ENCODE measurements at regions not wholly inside any gene's neighbourhood (a gene's known extent, or its start where the extent isn't known, plus 50 kb on each side); places are given as distances from the start of the nearest gene placed in this dataset.

GRCh38 chr11:70699294-70700221 lies 301.2 kb downstream of the CTTN start:
- 0 out of 2 replicates have a peak, but pooled peaks cover 2% of the 10 kb centered on the region for H3K36me3 ChIP-seq (ENCODE audit: control insufficient read depth, insufficient read depth, low read length)
- TF ChIP-seq CTCF (IDR thresholded peaks at IDR 0.05; ENCODE audit: insufficient read depth in 1 of 2, low read depth in 1 of 2, low read length in 1 of 2, severe bottlenecking in 1 of 2, unreplicated experiment in 1 of 2), result no peak
- H3K27me3 ChIP-seq (replicated peaks; ENCODE audit: control insufficient read depth, insufficient read depth, low read length), result no peaks in the 10 kb centered on the region
- no peaks in the 10 kb centered on the region for H3K9me3 ChIP-seq
- H3K9me3 Mint-ChIP-seq (ENCODE audit: unreplicated experiment), result no peaks in the 10 kb centered on the region
- H3K36me3 Mint-ChIP-seq (ENCODE audit: insufficient read depth, unreplicated experiment), result peaks cover 45% of the 10 kb centered on the region
- no peak overlapping the region for H3K4me3 Mint-ChIP-seq (ENCODE audit: unreplicated experiment)
- H3K4me1 ChIP-seq, result no peaks in the 10 kb centered on the region
- H3K4me3 ChIP-seq (ENCODE audit: low read depth, low read length), result no peak overlapping the region
- no peak overlapping the region for H3K27ac Mint-ChIP-seq (ENCODE audit: unreplicated experiment)
- ChIA-PET CTCF (no interaction called here), POLR2A (no interaction called here)
- intact Hi-C loops (cut with micrococcal nuclease; ENCODE audit: unreplicated experiment), result no loop called here
- H3K4me1 Mint-ChIP-seq (ENCODE audit: low read depth, unreplicated experiment), result no peaks in the 10 kb centered on the region
- DNase-seq, result no peak
- H3K27me3 Mint-ChIP-seq (ENCODE audit: insufficient read depth, unreplicated experiment), result no peaks in the 10 kb centered on the region
- BruUV-seq (replicated peaks), result no TSS peak

GRCh38 chr11:70700453-70700852 lies 302.1 kb downstream of the CTTN start:
- Histone ChIP-seq H3K36me3 (ENCODE audit: control insufficient read depth, insufficient read depth, low read length) (0 out of 2 replicates have a peak, but pooled peaks cover 2% of the 10 kb centered on the region), H3K4me3 (ENCODE audit: low read depth, low read length) (no peak overlapping the region), H3K9me3 (no peaks in the 10 kb centered on the region), H3K4me1 (no peaks in the 10 kb centered on the region), H3K27me3 (replicated peaks; ENCODE audit: control insufficient read depth, insufficient read depth, low read length) (no peaks in the 10 kb centered on the region)
- no TSS peak for BruUV-seq (replicated peaks)
- Mint-ChIP-seq H3K36me3 (ENCODE audit: insufficient read depth, unreplicated experiment) (peaks cover 39% of the 10 kb centered on the region), H3K4me1 (ENCODE audit: low read depth, unreplicated experiment) (no peaks in the 10 kb centered on the region), H3K27ac (ENCODE audit: unreplicated experiment) (no peak overlapping the region), H3K9me3 (ENCODE audit: unreplicated experiment) (no peaks in the 10 kb centered on the region), H3K4me3 (ENCODE audit: unreplicated experiment) (no peak overlapping the region), H3K27me3 (ENCODE audit: insufficient read depth, unreplicated experiment) (no peaks in the 10 kb centered on the region)
- ChIA-PET CTCF (interaction anchor here (0.6 kb wide), 1 partner anchor 217 kb away, joined by 3 read pairs; no protein-coding TSS in a partner anchor), POLR2A (no interaction called here)
- TF ChIP-seq CTCF (IDR thresholded peaks at IDR 0.05; ENCODE audit: insufficient read depth in 1 of 2, low read depth in 1 of 2, low read length in 1 of 2, severe bottlenecking in 1 of 2, unreplicated experiment in 1 of 2), result no peak
- intact Hi-C loops (cut with micrococcal nuclease; ENCODE audit: unreplicated experiment), result no loop called here
- no peak for DNase-seq

DNA sequence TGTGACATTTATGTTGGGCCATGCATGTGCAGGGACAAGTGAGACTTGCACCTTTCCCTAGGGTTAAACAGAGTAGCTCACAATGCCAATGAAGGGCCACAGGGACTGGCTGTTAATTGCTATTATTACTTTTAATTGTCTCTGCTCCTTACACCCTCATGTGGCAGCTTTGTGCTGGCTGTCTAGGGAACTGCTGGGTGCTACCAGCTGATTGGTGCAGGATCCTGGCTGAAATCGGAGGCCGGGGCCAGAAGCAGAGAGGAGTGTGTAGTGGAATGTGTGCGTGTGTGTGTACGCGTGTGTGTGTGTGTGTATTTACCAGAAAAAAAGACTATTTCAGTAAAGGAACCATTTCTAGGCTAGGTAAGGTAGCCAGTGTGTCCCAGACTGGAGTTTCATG lies 302.5 kb downstream of the CTTN start:
- H3K4me1 Mint-ChIP-seq (ENCODE audit: low read depth, unreplicated experiment), result no peaks in the 10 kb centered on the region
- no peak for DNase-seq
- no peaks in the 10 kb centered on the region for H3K9me3 ChIP-seq
- no TSS peak for BruUV-seq (replicated peaks)
- no peaks in the 10 kb centered on the region for H3K4me1 ChIP-seq
- intact Hi-C loops (cut with micrococcal nuclease; ENCODE audit: unreplicated experiment), result no loop called here
- no peak overlapping the region for H3K4me3 Mint-ChIP-seq (ENCODE audit: unreplicated experiment)
- no peak overlapping the region for H3K27ac Mint-ChIP-seq (ENCODE audit: unreplicated experiment)
- no peak for TF ChIP-seq CTCF (IDR thresholded peaks at IDR 0.05; ENCODE audit: insufficient read depth in 1 of 2, low read depth in 1 of 2, low read length in 1 of 2, severe bottlenecking in 1 of 2, unreplicated experiment in 1 of 2)
- no peaks in the 10 kb centered on the region for H3K9me3 Mint-ChIP-seq (ENCODE audit: unreplicated experiment)
- no peaks in the 10 kb centered on the region for H3K27me3 ChIP-seq (replicated peaks; ENCODE audit: control insufficient read depth, insufficient read depth, low read length)
- no peaks in the 10 kb centered on the region for H3K27me3 Mint-ChIP-seq (ENCODE audit: insufficient read depth, unreplicated experiment)
- POLR2A ChIA-PET, result no interaction called here
- H3K36me3 Mint-ChIP-seq (ENCODE audit: insufficient read depth, unreplicated experiment), result peaks cover 43% of the 10 kb centered on the region
- no peak overlapping the region for H3K4me3 ChIP-seq (ENCODE audit: low read depth, low read length)
- H3K36me3 ChIP-seq (ENCODE audit: control insufficient read depth, insufficient read depth, low read length), result 0 out of 2 replicates have a peak, but pooled peaks cover under 1% of the 10 kb centered on the region
- CTCF ChIA-PET, result interaction anchor here (0.6 kb wide), 1 partner anchor 217 kb away, joined by 3 read pairs; no protein-coding TSS in a partner anchor

Measured in Caco-2 (cell line).